Kidney (tissue), 13 donors: ENCODE measurements at regions not wholly inside any gene's neighbourhood (a gene's known extent, or its start where the extent isn't known, plus 50 kb on each side); places are given as distances from the start of the nearest gene placed in this dataset.

Experiments used
- DNase-seq, 5 donors: peaks; one replicate each; pipeline ENCODE4 v3.0.0-alpha.2; 2013 to 2020
- FAIRE-seq: peaks from 2 replicates; lab custom pipeline; 2012; peaks lifted over from hg19 to GRCh38; lab: Jason Lieb, UNC
- H3K27ac ChIP-seq, 2 donors: one replicate each; pipeline ENCODE4 v1.7.0; 2013; ENCODE audit warnings: low read depth in 2 of 2, low read length in 2 of 2, inconsistent platforms in 1 of 2
- H3K27me3 ChIP-seq: one replicate; pipeline ENCODE4 v1.7.1; 2013; ENCODE audit warnings: low read length, inconsistent platforms; ENCODE audit not compliant: control insufficient read depth, insufficient read depth
- H3K36me3 ChIP-seq, 3 donors: one replicate each; pipeline versions ENCODE4 v1.7.0 to v1.7.1; 2013; ENCODE audit warnings: low read length in 3 of 3, control low read depth in 1 of 3, inconsistent platforms in 1 of 3; ENCODE audit not compliant: insufficient read depth in 3 of 3, control insufficient read depth in 2 of 3
- H3K4me1 ChIP-seq, 3 donors: one replicate each; pipeline versions ENCODE4 v1.7.0 to v1.7.1; 2013; ENCODE audit warnings: low read length in 3 of 3, inconsistent platforms in 1 of 3, low read depth in 1 of 3; ENCODE audit not compliant: control insufficient read depth in 2 of 3, insufficient read depth in 2 of 3
- H3K4me3 ChIP-seq, 3 donors: one replicate each; pipeline versions ENCODE4 v1.7.0 to v1.8.1; 2013; ENCODE audit warnings: low read length in 3 of 3, control low read depth in 1 of 3, inconsistent platforms in 1 of 3
- H3K9ac ChIP-seq, 3 donors: one replicate each; pipeline versions ENCODE4 v1.7.0 to v1.7.1; 2013; ENCODE audit warnings: low read length in 3 of 3, control low read depth in 1 of 3, inconsistent platforms in 1 of 3
- H3K9me3 ChIP-seq, 3 donors: one replicate each; pipeline versions ENCODE4 v1.7.0 to v1.7.1; 2013; ENCODE audit warnings: low read length in 3 of 3, control low read depth in 1 of 3, inconsistent platforms in 1 of 3; ENCODE audit not compliant: control insufficient read depth in 2 of 3, insufficient read depth in 1 of 3
- intact Hi-C: fragments of 100-400 bp; cut with DNase I; formaldehyde crosslinking; loops from one replicate; pipeline ENCODE4 v1.11.1; 2022
- TF ChIP-seq, protein P1 (sequence below): IDR thresholded peaks from 3 replicates; pipeline ENCODE4 v1.5.1; 2012; ENCODE audit warnings: mild to moderate bottlenecking, moderate library complexity, borderline replicate concordance; ENCODE audit not compliant: insufficient read depth; ENCODE audit errors: extremely low read depth
- donor health status: control.
- donor health status: control.
- donor health status: control.
- donor health status: control.
- donor health status: control.
- donor health status: DM: yes; HTN: yes; CAD: no.
- donor health status: Normal renal cell carcinoma (clear cell type).

DNA sequence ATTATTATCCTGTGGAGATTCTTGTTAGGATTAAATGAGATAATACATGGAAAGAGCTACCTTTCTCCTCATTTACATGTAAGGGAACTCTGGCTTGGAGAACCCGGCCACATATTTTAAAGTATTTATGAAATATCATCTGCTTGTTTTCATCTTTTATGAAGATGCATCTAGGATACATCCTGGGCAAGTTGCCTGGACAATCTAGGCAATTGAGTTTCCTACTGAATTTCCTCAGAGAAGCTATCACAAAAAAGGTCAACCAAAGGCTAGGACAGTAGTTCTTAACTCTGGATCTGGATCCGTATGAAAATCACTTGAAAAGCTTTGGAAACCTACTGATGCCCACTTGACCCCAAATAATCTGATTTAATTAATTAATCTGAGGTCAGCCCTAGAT, 140.7 kb downstream of the MTPAP start:
- TF ChIP-seq, protein P1, sequence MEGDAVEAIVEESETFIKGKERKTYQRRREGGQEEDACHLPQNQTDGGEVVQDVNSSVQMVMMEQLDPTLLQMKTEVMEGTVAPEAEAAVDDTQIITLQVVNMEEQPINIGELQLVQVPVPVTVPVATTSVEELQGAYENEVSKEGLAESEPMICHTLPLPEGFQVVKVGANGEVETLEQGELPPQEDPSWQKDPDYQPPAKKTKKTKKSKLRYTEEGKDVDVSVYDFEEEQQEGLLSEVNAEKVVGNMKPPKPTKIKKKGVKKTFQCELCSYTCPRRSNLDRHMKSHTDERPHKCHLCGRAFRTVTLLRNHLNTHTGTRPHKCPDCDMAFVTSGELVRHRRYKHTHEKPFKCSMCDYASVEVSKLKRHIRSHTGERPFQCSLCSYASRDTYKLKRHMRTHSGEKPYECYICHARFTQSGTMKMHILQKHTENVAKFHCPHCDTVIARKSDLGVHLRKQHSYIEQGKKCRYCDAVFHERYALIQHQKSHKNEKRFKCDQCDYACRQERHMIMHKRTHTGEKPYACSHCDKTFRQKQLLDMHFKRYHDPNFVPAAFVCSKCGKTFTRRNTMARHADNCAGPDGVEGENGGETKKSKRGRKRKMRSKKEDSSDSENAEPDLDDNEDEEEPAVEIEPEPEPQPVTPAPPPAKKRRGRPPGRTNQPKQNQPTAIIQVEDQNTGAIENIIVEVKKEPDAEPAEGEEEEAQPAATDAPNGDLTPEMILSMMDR, result no peak
- Histone ChIP-seq H3K27me3 (no peaks in the 10 kb centered on the region), H3K27ac (no peak overlapping the region), H3K9ac (no peak overlapping the region), H3K36me3 (no peaks in the 10 kb centered on the region), H3K9me3 (no peaks in the 10 kb centered on the region), H3K4me3 (no peak overlapping the region), H3K4me1 (peaks cover 0 to 5% (median 3%) of the 10 kb centered on the region in 3 donors)
- FAIRE-seq (no peak), DNase-seq (peak in 1 of 5 donors; percentile 32)
- intact Hi-C loops, result no loop called here

DNA sequence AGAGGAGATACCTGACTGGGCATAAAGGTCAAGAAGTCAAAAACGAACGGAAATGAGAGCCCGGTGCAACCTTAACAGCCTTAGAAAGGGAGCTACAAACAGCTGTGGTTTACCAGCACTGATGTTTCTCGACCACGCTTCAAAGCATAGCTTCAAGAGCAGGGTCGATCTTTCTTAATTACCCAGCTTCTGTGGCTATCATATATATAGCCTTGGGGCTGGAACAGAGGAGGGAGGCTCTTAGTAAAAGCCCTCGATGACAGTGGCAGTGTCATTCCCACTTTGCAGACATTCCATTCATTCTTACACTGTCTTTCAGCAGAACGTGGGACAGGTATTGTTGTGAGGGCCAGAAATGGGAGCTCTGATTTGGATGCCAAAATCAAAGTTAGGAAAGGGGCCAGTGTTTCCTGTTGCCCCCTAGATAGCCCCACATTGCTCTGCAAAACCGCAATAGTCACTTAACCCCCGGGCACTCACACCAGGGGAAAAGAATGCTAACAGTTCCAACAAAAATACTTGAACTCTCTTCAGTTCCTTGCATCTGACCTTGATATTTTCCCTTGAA, 141.5 kb downstream of the MTPAP start:
- H3K4me3 ChIP-seq, result no peak overlapping the region
- FAIRE-seq (no peak), DNase-seq (peak in 3 of 5 donors; percentile 50 to 73 (median 71))
- no peaks in the 10 kb centered on the region for H3K36me3 ChIP-seq
- peaks cover 0 to 5% (median 3%) of the 10 kb centered on the region in 3 donors for H3K4me1 ChIP-seq
- intact Hi-C loops, result no loop called here
- TF ChIP-seq, protein P1, result no peak
- H3K9ac ChIP-seq, result no peak overlapping the region
- no peaks in the 10 kb centered on the region for H3K9me3 ChIP-seq
- H3K27ac ChIP-seq, result no peak overlapping the region
- no peaks in the 10 kb centered on the region for H3K27me3 ChIP-seq

DNA sequence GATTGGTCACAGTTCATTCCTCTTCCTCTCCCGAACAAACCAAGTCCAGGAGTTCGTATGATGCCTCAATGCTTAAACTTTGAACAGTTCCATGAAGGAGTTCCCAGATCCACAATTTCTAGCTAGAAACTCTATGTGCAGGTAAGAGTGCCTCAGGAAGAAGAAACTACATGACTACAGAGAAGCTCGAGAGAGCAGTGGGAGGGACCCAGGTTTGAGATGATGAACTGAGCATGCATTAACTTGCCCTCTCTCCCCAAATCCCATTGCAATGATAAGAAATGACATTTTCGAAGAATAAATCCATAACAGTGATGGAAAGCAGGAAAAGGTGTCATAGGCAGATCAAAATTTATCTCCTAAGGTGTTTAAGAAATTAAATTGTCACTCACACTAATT, 140.6 kb upstream of the JCAD start:
- TF ChIP-seq, protein P1, result no peak
- Histone ChIP-seq H3K27ac (no peak overlapping the region), H3K9me3 (no peaks in the 10 kb centered on the region), H3K36me3 (no peaks in the 10 kb centered on the region), H3K27me3 (no peaks in the 10 kb centered on the region), H3K4me1 (no peaks in the 10 kb centered on the region), H3K4me3 (no peak overlapping the region), H3K9ac (no peak overlapping the region)
- intact Hi-C loops, result no loop called here
- no peak for DNase-seq
- no peak for FAIRE-seq
